IPS-NIHi7 (cell line): ENCODE measurements at regions not wholly inside any gene's neighbourhood (a gene's known extent, or its start where the extent isn't known, plus 50 kb on each side); places are given as distances from the start of the nearest gene placed in this dataset.
A peak's percentile ranks its signal among the peaks of the same experiment; 100 is the strongest.

ENCODE experiments used
- DNase-seq: peaks from one replicate; pipeline ENCODE4 v3.0.0; 2012; ENCODE audit warnings: mixed read lengths; ENCODE audit errors: extremely low spot score

DNA sequence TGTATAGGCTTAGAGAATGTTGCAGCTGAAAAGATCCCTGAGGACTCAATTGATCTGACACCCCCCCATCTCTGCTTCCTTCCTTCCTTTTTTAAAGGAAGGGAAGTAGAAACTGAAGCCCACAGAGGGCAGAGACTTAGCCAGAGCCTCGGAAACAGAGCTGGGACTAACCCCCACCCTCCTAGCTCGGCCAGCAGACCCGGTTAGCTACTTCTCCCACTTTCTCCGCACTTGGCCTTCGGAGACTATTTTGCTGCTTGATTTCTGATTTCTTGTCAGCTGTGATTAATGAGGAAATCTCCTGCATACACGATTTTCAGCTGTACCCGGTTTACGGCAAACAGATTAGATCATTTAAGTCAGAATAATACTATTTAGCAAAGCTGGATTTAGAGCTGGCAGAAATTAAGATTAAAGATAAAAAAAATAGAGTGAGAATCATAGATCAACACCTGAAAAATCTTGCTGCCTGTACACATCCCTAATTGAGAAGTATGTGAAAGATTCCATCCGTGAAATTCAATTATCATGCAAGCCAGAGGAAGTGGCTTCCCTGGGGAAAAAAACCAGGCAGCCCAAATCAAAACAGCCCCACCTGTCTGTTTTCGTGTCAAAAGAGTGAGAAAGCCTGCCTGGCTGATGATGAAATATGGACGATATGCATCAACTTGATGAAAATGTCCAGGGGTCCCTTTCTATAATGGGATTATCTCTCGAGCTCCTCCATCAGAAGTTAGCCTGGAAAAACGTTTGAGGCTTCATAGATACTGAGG lies 159.5 kb upstream of the SHB start:
- no peak for DNase-seq

DNA sequence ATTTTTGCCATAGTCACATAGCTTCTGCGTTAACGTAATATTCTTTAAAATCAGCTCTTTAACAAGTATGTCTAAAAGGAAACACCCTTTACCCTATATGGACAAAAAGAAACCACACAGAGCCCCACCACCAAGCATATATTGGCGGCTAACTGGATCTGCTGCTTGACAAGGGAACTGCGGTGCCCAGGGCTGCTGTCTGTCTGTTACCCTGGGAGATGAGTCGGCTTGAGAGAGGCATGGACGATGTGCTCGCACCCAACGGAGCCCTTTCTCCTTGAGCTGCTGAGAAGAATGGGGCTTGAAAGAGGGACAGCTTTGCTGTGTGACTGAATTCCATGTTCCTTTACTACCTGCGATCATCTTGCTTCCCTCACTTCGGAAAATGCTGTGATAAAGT lies 158.6 kb upstream of the SHB start:
- DNase-seq, result peak; percentile 29

DNA sequence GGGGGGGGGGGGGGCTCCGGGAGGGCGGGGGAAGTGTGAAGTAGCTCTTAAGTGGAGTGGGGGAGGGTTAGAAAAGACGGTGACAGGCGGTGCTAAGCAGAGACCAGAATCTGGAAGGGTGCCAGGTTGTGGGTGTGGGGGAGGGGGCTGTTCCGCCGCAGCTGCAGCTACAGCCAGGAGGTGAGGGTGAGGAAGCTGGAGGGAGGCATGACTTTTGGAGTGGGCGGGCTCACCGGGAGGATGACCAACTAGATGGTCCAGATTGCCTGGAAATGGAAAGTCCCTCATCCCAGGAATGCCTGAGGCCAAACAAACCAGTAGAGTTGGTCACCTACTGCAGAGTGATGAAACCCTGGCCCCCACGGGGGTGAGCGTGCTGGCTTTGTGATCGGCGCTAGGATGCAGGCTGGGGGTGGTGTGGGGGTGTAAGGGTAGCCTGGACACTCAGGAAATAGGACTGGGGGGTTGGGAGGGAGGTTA lies 158.1 kb upstream of the SHB start:
- peak; percentile 75 for DNase-seq

DNA sequence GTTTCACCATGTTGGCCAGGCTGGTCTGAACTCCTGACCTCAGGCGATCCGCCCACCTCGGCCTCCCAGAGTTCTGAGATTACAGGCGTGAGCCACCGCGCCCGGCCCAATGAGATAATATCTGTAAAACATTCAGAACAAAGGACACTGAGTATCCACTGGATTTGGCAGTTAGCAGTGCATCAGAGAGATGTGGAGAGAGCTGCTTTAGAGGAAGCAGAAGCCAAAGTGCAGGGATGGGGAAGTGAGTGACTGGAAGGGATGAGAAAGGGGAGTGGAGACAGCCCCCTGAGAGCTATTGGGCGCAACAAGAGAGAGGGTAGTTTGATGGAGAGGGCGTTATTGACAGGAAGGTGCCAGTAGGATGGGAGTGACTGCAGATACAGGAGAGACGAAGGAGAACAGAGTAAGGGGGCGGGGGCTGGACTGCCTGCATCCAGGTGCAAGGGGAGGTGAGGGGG lies 157.5 kb upstream of the SHB start:
- DNase-seq, result peak; percentile 47

DNA sequence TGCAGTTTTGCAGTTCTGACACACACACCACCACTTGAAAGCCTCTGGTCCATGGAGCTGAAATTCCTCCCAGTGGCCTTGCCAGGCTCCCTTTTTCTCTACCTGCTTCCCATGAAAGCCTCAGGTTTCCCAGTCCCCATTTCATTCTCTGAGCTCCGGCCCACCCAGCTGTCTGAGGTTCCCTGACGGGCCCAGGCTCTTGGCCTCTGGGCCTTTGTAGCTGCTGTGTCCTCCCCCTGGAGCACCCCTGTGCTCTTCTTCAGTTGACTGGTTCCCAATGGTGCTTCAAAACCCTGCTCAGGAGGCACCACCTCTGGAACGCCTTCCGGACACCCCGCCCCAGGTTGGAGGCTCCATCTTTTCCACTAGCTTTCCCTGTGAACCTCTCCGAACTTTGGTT lies 155.9 kb upstream of the SHB start:
- no peak for DNase-seq

DNA sequence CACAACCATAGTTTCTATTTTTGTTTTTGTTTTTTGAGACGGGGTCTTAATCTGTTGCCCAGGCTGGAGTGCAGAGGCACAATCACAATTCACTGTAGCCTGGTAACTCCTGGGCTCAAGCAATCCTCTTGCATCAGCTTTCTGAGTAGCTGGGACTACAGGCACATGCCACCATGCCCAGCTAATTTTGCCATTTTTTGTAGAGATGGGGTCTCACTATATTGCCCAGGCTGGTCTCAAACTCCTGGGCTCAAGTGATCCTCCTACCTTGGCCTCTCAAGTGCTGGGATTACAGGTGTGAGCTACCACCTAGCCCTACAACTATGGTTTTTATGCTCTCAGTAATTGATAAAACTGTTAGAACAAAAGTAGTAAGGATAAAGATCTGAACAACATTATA lies 147.5 kb upstream of the SHB start:
- no peak for DNase-seq

DNA sequence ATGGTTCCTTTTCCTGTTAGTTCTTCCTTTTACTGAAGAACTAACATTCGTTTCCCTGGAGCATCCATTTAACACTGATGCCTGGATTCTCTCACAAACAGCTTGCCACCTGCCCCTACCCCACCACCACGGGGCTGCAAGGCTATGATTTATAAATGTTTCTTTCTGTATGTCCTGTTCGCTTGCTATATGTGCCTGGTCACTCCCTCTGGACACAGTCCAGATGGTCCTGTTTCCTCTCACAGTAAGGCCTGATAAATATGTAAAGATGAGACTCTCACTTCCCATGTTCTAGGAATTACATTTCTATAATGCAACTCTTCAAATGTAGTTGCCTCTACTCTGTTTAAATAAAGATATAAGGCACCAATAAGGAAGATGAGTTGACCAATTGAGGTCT lies 146.4 kb upstream of the SHB start:
- no peak for DNase-seq

DNA sequence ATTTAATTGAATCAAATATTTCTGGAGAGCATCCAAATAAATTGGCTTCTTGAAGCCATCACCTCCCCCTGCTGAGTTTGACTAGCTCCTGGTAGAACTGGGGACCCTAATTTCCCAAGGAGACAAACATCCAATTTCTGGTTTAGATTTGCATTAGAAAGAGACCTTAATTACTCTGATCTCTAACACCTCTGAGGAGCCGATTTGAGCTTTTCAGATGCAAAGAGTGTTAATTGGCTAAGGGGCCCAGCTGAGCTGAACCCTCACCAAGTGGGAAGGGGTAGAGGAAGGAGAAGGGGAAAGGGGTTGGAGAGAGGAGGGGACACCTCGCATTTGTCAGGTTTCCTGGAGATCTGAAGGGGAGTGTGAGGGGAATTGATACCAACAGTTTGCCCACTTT lies 145.4 kb upstream of the SHB start:
- DNase-seq, result peak; percentile 81

DNA sequence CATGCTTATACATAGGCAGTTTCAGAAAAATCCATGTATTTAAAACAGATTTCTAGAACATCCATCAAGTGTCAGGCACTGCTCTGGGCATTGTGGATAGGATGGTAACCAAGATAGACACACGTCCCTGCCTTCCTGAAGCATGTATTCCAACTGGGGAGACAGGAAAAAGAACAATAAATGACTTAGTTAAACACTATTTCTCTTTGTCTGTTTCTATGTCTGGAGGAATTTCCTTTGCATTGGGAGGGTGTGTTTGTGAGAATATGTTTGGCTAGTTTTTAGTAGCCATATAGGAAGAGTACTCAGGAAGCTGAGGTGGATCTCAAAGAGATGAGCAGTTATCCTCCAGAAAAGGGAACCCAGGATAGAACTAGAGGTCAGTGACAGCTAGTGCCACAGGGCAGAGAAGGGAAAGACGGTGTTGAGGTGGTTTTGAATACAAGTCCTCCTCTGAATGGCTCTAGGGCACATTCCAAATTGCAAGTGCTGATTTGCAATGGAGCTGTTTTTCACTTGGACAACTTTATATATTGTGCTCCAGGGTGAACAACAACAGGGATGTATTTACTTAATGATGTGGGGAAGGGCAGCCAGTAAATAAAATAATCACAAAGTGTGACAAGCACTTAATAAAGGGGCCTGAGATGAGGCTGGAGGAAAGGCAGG lies 144.7 kb upstream of the SHB start:
- DNase-seq, result no peak

DNA sequence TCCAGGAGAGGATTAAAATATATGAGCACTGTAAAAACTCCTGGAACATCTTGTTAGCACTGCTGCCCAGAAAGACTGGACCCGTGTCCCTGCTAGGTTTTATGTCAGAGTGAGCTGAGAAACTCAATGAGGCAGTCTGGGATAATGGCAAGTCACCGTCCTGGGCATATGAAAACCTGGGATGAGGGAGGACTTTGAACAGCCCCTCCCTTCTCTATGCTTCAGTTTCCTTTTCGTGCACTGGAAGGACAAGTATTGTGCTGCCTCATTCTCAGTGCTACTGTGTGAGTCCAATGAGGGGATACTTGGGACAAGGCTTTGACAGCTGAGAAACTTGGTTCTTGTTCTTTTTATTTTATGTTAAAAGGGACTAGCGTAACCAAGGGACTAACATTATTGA lies 143.0 kb upstream of the SHB start:
- DNase-seq, result no peak

DNA sequence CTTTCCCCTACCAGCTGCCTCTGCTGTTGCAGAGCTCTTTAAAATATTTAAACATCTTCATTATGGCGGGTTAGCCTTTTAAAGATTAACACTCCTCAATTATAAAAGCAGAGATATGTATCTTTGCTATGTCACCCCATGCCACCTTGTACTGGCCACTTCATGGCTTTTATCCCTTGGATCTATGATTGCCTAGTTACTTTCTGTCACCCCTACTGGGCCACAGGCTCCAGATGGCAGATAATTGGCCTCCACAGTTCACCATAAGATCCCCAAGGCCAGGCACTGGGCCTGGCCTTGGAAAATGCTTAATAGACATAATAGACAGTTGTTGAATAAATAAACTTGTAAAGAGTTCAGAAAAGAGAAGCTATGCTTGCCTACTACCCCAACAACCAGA lies 142.0 kb upstream of the SHB start:
- no peak for DNase-seq

DNA sequence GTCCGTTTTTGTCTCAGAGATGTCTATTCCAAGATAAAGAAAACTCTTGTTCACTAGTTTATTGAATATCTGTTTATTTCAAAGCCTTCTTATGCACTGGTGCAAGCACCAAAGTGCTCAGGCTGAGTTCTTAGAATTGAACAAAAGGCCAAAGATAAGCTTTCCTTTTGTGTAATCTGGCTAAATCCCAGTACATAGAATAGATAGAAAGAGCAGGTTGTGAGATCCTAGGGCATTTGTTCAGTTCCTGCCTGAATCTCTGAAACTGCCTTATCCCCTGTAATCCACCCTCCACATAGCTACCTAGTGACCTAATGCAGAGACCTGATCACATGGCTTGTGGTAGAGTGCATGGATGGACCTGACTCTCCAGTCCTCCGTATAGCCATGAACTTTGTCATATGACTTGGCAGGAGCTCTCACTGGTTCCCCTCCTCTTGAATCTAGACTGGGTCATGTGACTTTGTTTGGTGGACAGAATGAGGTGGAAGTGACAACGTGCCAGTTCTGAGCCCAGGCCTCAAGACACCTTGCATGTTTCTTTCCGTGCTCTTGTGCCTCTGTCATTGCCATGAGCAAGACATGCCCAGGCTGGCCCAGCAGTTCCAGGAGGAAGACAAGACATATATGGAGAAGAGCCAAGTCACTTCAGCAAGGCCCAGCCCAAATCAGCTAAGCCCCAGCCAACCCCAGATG lies 139.3 kb upstream of the SHB start:
- DNase-seq, result no peak

DNA sequence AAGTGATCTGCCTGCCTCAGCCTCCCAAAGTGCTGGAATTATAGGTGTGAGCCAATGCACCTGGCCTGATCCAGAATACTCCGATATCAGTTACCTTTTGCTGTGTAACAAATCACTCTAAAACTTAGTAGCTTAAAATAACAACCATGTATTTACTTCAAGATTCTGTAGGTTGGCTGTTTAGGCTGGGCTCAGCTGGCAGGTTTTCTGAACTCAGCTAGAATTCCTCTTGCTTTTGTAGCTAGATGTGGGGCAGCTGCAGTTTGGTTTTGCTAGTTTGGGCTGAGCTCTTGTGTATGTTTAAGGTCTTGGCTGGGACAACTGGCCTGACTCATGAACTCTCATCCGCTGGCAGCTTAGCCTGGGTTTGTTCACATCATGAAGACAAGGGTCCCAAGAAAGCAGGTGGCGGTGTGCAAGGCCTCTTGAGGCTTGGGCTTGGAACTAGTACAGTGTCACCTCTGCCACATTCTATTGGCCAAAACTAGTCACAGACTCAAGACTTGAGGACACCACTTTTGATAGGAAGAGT lies 138.3 kb upstream of the SHB start:
- DNase-seq, result no peak

DNA sequence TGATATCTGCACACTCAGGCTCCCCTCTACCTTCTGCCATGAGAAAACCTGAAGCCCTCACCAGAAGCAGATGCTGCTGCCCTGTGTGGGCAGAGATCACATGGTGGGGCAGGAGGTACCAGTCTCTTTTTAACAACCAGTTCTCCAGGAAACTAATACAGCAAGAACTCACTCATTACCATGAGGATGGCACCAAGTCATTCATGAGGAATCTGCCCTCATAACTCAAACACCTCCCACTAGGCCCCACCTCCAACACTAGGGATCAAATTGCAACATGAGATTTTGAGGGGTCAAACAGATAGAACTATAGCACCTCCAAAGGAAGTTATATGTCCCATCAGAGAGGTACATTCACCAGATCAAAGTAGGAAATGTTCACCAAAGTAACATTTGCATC lies 136.3 kb upstream of the SHB start:
- no peak for DNase-seq

DNA sequence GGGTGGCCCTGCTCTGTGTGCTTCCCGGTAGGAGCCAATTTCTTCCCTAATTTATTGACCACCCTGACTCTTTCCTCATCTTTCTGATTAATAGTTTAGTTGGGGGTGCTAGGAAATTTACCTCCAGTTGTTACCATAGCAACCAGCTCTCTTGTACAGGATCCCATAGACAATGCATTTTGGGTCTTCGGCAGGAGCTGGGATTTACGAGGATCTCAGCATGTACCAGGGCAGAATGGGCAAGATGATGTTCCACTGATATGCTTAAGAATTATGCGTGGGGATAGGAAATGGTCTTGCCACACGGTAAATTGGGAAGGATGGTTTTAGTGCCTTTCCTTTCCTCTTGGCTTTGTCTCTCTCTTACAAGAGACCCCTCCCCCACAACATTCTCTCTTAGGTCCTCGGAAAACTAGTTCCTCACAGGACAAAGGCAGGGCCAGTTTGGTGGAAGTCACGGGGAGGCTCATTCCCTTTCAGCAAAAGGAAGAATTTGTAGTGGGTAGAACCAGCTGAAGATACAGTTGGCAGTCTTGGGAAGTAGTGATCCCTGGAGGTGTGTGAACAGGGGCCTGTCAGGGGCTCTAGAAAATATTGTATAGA lies 133.4 kb upstream of the SHB start:
- no peak for DNase-seq

DNA sequence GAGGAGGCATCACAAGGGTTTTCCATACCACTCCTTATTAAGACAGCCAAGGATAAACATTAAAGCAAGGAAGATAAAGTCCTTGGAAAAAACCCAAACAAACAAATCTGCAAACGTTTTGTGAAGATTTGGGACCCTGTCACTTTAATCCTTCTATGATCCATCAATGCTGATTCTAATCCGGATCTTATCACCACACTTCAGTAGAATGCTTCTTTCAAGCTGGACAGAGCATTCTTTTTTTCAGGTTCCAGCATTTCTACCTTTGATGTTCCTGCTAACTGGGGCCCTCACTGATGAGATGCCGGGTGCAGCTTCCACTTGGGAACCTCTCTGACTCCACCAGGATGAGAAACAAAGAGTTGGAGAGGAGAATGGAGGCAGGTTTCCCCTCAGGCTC lies 132.8 kb upstream of the SHB start:
- no peak for DNase-seq

DNA sequence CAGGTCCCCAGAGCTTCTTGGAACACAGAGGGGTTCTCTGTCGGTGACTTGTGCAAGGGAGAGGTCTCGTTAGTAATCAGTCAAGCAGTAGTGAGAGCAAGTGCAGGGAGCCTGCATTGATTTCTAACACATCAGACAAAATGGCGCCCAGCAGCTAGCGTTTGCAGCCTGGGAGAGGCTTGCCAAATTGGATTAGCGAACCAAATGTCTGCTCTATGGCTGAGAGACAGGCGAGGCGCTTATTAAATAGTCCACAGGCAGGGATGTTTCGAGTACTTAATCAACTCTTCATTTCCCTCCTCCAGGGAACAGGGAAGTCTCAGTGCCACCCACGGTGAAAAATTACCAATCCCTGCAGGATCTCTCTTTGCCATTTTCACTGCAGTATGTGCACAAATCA lies 131.4 kb upstream of the SHB start:
- DNase-seq, result no peak

DNA sequence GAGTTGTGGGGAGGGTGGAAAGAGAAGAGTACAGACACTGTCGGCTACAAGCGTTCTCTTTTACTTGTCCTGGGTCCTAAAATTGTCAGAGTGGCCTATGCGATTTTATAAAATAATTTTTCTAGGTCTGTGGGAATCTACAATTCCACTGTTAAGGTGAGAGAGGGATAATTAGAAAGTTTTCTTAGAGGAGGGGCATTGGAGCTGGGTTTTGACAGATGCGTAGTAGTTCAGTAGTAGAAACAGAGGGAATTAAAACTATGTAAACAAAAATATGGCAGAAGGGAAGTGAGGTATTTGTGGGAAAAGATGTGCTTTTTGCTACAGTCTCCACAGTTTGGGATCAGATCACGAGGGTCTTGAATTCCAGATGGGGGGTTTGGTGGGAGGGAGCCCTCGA lies 129.1 kb upstream of the SHB start:
- DNase-seq, result no peak

DNA sequence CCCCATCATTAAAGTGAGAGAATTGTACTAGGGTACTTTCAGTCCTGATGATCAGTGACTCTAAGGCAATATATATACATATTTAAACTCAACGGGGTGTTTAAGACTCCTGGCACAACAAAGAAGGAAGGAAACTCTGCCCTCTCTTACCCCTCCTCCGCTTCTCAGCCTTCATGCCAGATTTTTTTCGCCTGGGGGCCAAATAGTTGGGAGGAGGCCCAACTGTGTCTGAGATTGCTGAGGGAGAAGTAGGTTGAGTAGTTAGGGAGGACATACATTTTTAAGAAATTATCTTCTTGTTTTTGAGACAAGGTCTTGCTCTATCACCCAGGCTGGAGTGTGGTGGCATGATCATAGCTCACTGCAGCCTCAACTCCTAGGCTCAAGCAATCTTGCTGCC lies 127.7 kb upstream of the SHB start:
- no peak for DNase-seq

DNA sequence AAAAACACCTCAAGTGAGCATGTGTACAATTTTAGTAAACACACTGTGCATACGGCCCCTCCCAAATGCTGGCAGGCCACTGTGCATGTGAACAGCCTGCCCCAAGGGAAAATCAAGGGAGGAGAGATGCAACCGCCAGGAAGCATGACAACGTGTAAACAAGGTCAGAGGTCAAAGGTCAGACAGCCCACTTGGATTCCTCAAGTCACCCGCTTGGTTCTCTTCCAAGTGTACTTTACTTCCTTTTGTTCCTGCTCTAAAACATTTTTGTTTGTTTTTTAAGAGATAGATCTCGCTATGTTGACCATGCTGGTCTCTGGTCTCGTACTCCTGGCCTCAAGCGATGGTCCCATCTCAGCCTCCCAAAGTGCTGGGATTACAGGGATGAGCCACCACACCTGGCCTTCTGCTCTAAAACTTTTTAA lies 126.7 kb upstream of the SHB start:
- no peak for DNase-seq

DNA sequence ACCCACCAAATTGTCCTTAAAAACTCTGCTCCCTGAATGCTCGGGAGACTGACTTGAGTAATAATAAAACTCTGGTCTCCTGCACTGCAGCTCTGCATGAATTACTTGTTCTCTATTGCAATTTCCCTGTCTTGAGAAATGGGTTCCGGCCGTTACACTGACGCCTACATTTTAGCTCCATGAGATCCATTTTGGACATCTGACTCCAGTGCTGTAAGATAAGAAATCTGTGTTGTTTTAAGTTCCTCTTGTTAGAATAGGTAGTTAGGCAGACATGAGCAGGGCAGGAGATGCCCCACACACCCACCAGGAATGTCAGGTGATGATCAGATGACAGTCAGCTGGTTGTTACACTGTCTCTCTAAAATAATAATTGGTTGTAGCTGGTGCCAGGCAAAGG lies 125.8 kb upstream of the SHB start:
- no peak for DNase-seq

DNA sequence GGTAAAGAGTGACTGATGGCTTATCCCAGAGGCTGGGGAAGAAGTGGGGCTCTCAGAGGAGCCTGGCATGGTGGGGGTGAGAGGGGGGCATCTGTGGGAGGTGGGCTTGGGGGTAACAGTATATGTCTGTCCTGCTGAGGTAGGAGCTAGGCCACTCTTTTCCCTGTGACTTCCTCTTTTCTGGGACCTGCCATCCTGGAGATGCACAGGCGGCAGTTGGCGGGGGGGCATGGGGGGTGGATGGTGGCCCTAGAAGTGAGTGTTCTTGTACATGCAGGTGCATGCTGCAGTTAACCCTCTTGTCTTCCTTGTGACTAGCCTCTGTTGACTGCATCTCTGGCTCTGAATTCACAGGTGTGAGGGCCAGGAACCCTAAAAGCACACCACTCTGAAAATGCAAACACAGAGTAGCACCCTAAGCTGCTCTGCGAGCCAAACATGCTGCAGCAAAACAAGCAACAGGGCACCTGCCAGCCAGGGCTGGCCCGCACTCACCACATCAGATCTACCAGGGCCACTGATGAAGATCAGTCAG lies 123.8 kb upstream of the SHB start:
- DNase-seq, result no peak
